A673 (cell line): ENCODE measurements at regions not wholly inside any gene's neighbourhood (a gene's known extent, or its start where the extent isn't known, plus 50 kb on each side); places are given as distances from the start of the nearest gene placed in this dataset.
A peak's percentile ranks its signal among the peaks of the same experiment; 100 is the strongest.

Experiments
- BruUV-seq: library from RNA; stranded (reverse); fragments of 400-500 nt; replicated peaks from 2 replicates; lab custom pipeline; 2021; lab: Mats Ljungman, UMichigan
- CTCF ChIA-PET: fragments of 300-600 bp; sonication (Branson Sonifier 250); formaldehyde crosslinking; loops from one replicate; lab custom pipeline; 2022; ENCODE audit warnings: antibody characterized with exemption; lab: Charles Lee
- POLR2A ChIA-PET: fragments of 300-600 bp; sonication (Branson Sonifier 250); formaldehyde crosslinking; loops from one replicate; lab custom pipeline; 2022; ENCODE audit warnings: antibody characterized with exemption; ENCODE audit not compliant: low non-redundant PET; lab: Charles Lee
- DNase-seq: peaks from one replicate; pipeline ENCODE4 v3.0.0-alpha.2; 2015; ENCODE audit warnings: low spot score
- H3K27ac ChIP-seq: fragments of 200-600 bp; sonication (generic); 2 replicates; pipeline ENCODE4 v1.5.1; 2016; ENCODE audit warnings: mixed run types, low read depth, mild to moderate bottlenecking, mixed read lengths, antibody characterized with exemption, low read length; ENCODE audit not compliant: poor library complexity, severe bottlenecking
- H3K27me3 ChIP-seq: fragments of 200-600 bp; sonication (generic); replicated peaks from 2 replicates; pipeline ENCODE4 v1.6.1; 2017; ENCODE audit warnings: mixed run types, low read depth, mild to moderate bottlenecking, mixed read lengths, antibody characterized with exemption, low read length; ENCODE audit not compliant: insufficient read depth, poor library complexity
- H3K36me3 ChIP-seq: fragments of 200-600 bp; sonication (generic); 2 replicates; pipeline ENCODE4 v1.6.1; 2016; ENCODE audit warnings: mixed run types, mild to moderate bottlenecking, mixed read lengths, antibody characterized with exemption, low read length; ENCODE audit not compliant: insufficient read depth, poor library complexity, severe bottlenecking
- H3K4me1 ChIP-seq: fragments of 200-600 bp; sonication (generic); 2 replicates; pipeline ENCODE4 v1.6.1; 2017; ENCODE audit warnings: mixed run types, mild to moderate bottlenecking, mixed read lengths, antibody characterized with exemption, low read length; ENCODE audit not compliant: insufficient read depth, poor library complexity, severe bottlenecking
- H3K4me3 ChIP-seq: fragments of 200-600 bp; sonication (generic); 2 replicates; pipeline ENCODE4 v1.5.1; 2016; ENCODE audit warnings: low read depth, mixed run types, mild to moderate bottlenecking, mixed read lengths, low read length; ENCODE audit not compliant: poor library complexity, severe bottlenecking
- H3K9me3 ChIP-seq: fragments of 200-600 bp; sonication (generic); 2 replicates; pipeline ENCODE4 v1.6.1; 2016; ENCODE audit warnings: mixed run types, low read depth, mild to moderate bottlenecking, mixed read lengths, antibody characterized with exemption, low read length; ENCODE audit not compliant: poor library complexity, severe bottlenecking
- CTCF ChIP-seq: fragments of 300-800, 200-600 bp; sonication (generic); conservative IDR thresholded peaks from 2 replicates; pipeline ENCODE4 v1.5.1; 2017; ENCODE audit warnings: low read depth, mild to moderate bottlenecking, antibody characterized with exemption, low read length, moderate library complexity, mixed read lengths
- EZH2 ChIP-seq: fragments of 200-600 bp; sonication (generic); IDR thresholded peaks from 2 replicates; pipeline ENCODE4 v1.6.1; 2017; ENCODE audit warnings: borderline replicate concordance, low read depth, mild to moderate bottlenecking, mixed read lengths, antibody characterized with exemption, low read length; ENCODE audit not compliant: poor library complexity, severe bottlenecking
- intact Hi-C: fragments of 100-400 bp; cut with micrococcal nuclease; formaldehyde crosslinking; loops from one replicate; pipeline ENCODE4 v1.10.0; 2022; ENCODE audit not compliant: unreplicated experiment

GRCh38 chr11:80838153-80838552, 1397.3 kb upstream of the TENM4 start:
- no peaks in the 10 kb centered on the region for H3K36me3 ChIP-seq
- TF ChIP-seq EZH2 (no peak), CTCF (no peak)
- no peak overlapping the region for H3K27ac ChIP-seq
- no peak for DNase-seq
- H3K27me3 ChIP-seq: no peaks in the 10 kb centered on the region
- CTCF ChIA-PET: no interaction called here
- BruUV-seq: no TSS peak
- H3K9me3 ChIP-seq: no peaks in the 10 kb centered on the region
- peaks cover 24% of the 10 kb centered on the region for H3K4me1 ChIP-seq
- H3K4me3 ChIP-seq: no peak overlapping the region
- POLR2A ChIA-PET: no interaction called here
- intact Hi-C loops: no loop called here

GRCh38 chr11:80837051-80837450, 1396.2 kb upstream of the TENM4 start:
- POLR2A ChIA-PET: interaction anchor here (0.6 kb wide), 1 partner anchor 33 kb away, joined by 3 read pairs; no protein-coding TSS in a partner anchor
- intact Hi-C loops: no loop called here
- H3K27me3 ChIP-seq: no peaks in the 10 kb centered on the region
- CTCF ChIA-PET: no interaction called here
- DNase-seq: peak; percentile 93
- no peak overlapping the region for H3K27ac ChIP-seq
- peaks cover 24% of the 10 kb centered on the region for H3K4me1 ChIP-seq
- H3K36me3 ChIP-seq: no peaks in the 10 kb centered on the region
- H3K4me3 ChIP-seq: no peak overlapping the region
- TF ChIP-seq EZH2 (no peak), CTCF (no peak)
- H3K9me3 ChIP-seq: no peaks in the 10 kb centered on the region
- BruUV-seq: no TSS peak

GRCh38 chr11:80831374-80831773, 1390.5 kb upstream of the TENM4 start:
- CTCF ChIA-PET: no interaction called here
- intact Hi-C loops: no loop called here

More at GRCh38 chr11:80831374-80831773, 1390.5 kb upstream of the TENM4 start:
- POLR2A ChIA-PET: no interaction called here
- Histone ChIP-seq H3K36me3 (no peaks in the 10 kb centered on the region), H3K9me3 (no peaks in the 10 kb centered on the region), H3K27ac (no peak overlapping the region), H3K4me3 (no peak overlapping the region), H3K27me3 (no peaks in the 10 kb centered on the region), H3K4me1 (peaks cover 6% of the 10 kb centered on the region)
- DNase-seq: no peak
- BruUV-seq: no TSS peak
- TF ChIP-seq CTCF (no peak), EZH2 (no peak)
